IPS DF 4.7 (cell line): ENCODE measurements at regions not wholly inside any gene's neighbourhood (a gene's known extent, or its start where the extent isn't known, plus 50 kb on each side); places are given as distances from the start of the nearest gene placed in this dataset.

Source experiments
- DNase-seq: peaks from one replicate; pipeline ENCODE4 v3.0.0-alpha.2; 2013; ENCODE audit warnings: low spot score; ENCODE audit errors: extremely low read depth

- no peak for DNase-seq
These were observed 66.9 kb upstream of the CLMN start for GRCh38 chr14:95386536-95387095.

- DNase-seq: no peak
These were observed 66.0 kb upstream of the CLMN start for GRCh38 chr14:95385701-95386100.

GRCh38 chr14:95382747-95383146 is 63.0 kb upstream of the CLMN start:
- DNase-seq: no peak

GRCh38 chr14:95381726-95382125 is 62.0 kb upstream of the CLMN start:
- no peak for DNase-seq

GRCh38 chr14:95380350-95381042 is 60.8 kb upstream of the CLMN start:
- no peak for DNase-seq

DNA sequence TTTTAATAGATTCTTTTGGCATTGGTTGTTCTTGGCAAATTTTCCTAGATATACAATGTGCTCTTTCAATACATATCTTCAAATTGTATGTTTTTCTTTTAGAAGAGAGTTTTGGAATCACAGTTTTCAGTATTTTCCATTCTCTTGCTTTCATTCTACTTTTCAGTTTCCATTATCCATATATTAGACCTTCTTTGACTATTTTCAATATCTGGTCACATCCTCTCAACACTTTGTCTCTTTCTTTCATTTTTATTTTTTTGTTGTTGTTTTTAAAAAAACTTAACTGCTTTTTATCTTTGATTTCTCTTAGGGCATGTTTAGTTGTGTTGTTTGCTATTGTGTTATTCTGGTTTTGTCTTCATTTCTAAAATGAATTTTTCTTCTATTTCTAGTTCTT is 59.9 kb upstream of the CLMN start:
- DNase-seq: no peak

GRCh38 chr14:95375539-95376109 is 55.9 kb upstream of the CLMN start:
- no peak for DNase-seq

- DNase-seq: no peak
These were observed 54.7 kb upstream of the CLMN start for GRCh38 chr14:95374239-95374997.

GRCh38 chr14:95370076-95370475 is 50.4 kb upstream of the CLMN start:
- no peak for DNase-seq
